Endothelial cell of umbilical vein (primary cell): ENCODE measurements at regions not wholly inside any gene's neighbourhood (a gene's known extent, or its start where the extent isn't known, plus 50 kb on each side); places are given as distances from the start of the nearest gene placed in this dataset.

Experiments
- BruUV-seq: library from RNA; stranded (reverse); fragments of 400-500 nt; replicated peaks from 2 replicates; lab custom pipeline; 2021; lab: Mats Ljungman, UMichigan
- CTCF ChIA-PET: fragments of 300-600, 350-600 bp; sonication (Branson Sonifier 250); formaldehyde crosslinking; loops from one replicate; lab custom pipeline; 2021; ENCODE audit warnings: antibody characterized with exemption, inconsistent platforms; lab: Charles Lee
- POLR2A ChIA-PET: fragments of 300-600, 350-600 bp; sonication (Branson Sonifier 250); formaldehyde crosslinking; loops from one replicate; lab custom pipeline; 2021; ENCODE audit warnings: antibody characterized with exemption, inconsistent platforms; lab: Charles Lee
- DNase-seq: peaks from one replicate; pipeline ENCODE4 v3.0.0-alpha.2; 2011; ENCODE audit warnings: low read depth, low spot score
- FAIRE-seq: peaks from 2 replicates; lab custom pipeline; 2011; peaks lifted over from hg19 to GRCh38; lab: Jason Lieb, UNC
- H2AFZ ChIP-seq: 2 replicates; pipeline ENCODE4 v1.6.0; 2012; ENCODE audit warnings: low read depth, low read length, control low read depth, inconsistent platforms
- H3K27ac ChIP-seq: 2 replicates; pipeline ENCODE4 v1.5.1; 2011; ENCODE audit warnings: low read depth, mild to moderate bottlenecking, control low read depth, low read length, moderate library complexity; ENCODE audit not compliant: insufficient read depth
- H3K27me3 ChIP-seq, 2 experiments: 2 replicates each; pipeline versions ENCODE4 v1.6.0 to v1.6.1; 2011; ENCODE audit warnings: low read length in 2 of 2, mixed read lengths in 1 of 2; ENCODE audit not compliant: control insufficient read depth in 2 of 2, insufficient read depth in 2 of 2
- H3K36me3 ChIP-seq, 2 experiments: 2 replicates in 1 of 2; 3 replicates in 1 of 2; pipeline ENCODE4 v1.5.1; 2011; ENCODE audit warnings: low read length in 2 of 2, mild to moderate bottlenecking in 1 of 2, moderate library complexity in 1 of 2; ENCODE audit not compliant: control insufficient read depth in 2 of 2, insufficient read depth in 2 of 2; ENCODE audit errors: extremely low read depth in 1 of 2
- H3K4me1 ChIP-seq: 3 replicates; pipeline ENCODE4 v1.5.1; 2011; ENCODE audit warnings: mild to moderate bottlenecking, low read length; ENCODE audit not compliant: control insufficient read depth, insufficient read depth; ENCODE audit errors: extremely low read depth
- H3K4me2 ChIP-seq: 2 replicates; pipeline ENCODE4 v1.6.1; 2011; ENCODE audit warnings: low read length, control low read depth, mixed read lengths; ENCODE audit not compliant: insufficient read depth
- H3K4me3 ChIP-seq, 3 experiments: fragments of 200-600 bp in 1 of 3; sonication (generic), shearing (Covaris generic) in 1 of 3; replicated peaks in 1 of 3; 2 replicates each; pipeline ENCODE4 v1.5.1; 2011 to 2016; ENCODE audit warnings: control low read depth in 3 of 3, low read length in 3 of 3, mild to moderate bottlenecking in 2 of 3, inconsistent platforms in 1 of 3, low read depth in 1 of 3, moderate library complexity in 1 of 3; ENCODE audit not compliant: insufficient read depth in 1 of 3
- H3K79me2 ChIP-seq: 2 replicates; pipeline ENCODE4 v1.6.0; 2012; ENCODE audit warnings: low read length, inconsistent platforms; ENCODE audit not compliant: control insufficient read depth, insufficient read depth
- H3K9ac ChIP-seq: replicated peaks from 2 replicates; pipeline ENCODE3; 2011; ENCODE audit warnings: low read length, control low read depth; ENCODE audit not compliant: insufficient read depth; ENCODE audit errors: extremely low read depth
- H3K9me1 ChIP-seq: replicated peaks from 3 replicates; pipeline ENCODE4 v1.6.0; 2011; ENCODE audit warnings: mild to moderate bottlenecking, low read length; ENCODE audit not compliant: control insufficient read depth, insufficient read depth; ENCODE audit errors: extremely low read depth
- H3K9me3 ChIP-seq: replicated peaks from 2 replicates; pipeline ENCODE4 v1.5.1; 2012; ENCODE audit warnings: low read length, inconsistent platforms; ENCODE audit not compliant: control insufficient read depth, insufficient read depth
- H4K20me1 ChIP-seq: replicated peaks from 2 replicates; pipeline ENCODE3; 2011; ENCODE audit warnings: mild to moderate bottlenecking, low read length; ENCODE audit not compliant: control insufficient read depth, insufficient read depth; ENCODE audit errors: extremely low read depth
- CTCF ChIP-seq, 2 donors: IDR thresholded peaks; 1 replicate in 1 of 2; 2 replicates in 1 of 2; pipeline ENCODE4 v1.5.1; 2011; ENCODE audit warnings: low read length in 2 of 2, mild to moderate bottlenecking in 2 of 2, moderate library complexity in 2 of 2, control low read depth in 1 of 2, inconsistent platforms in 1 of 2, low read depth in 1 of 2; ENCODE audit not compliant: insufficient read depth in 1 of 2; ENCODE audit errors: extremely low read depth in 1 of 2
- EZH2 ChIP-seq: IDR thresholded peaks from 2 replicates; pipeline ENCODE4 v1.6.1; 2012; ENCODE audit warnings: borderline replicate concordance, low read depth, mild to moderate bottlenecking, moderate library complexity, low read length, inconsistent platforms; ENCODE audit not compliant: severe bottlenecking
- FOS ChIP-seq: IDR thresholded peaks from 2 replicates; pipeline ENCODE4 v1.6.1; 2011; ENCODE audit warnings: mild to moderate bottlenecking, low read length, moderate library complexity, borderline replicate concordance; ENCODE audit not compliant: insufficient read depth
- GATA2 ChIP-seq: IDR thresholded peaks from 2 replicates; pipeline ENCODE4 v1.7.0; 2011; ENCODE audit warnings: low read depth, mild to moderate bottlenecking, moderate library complexity, mixed read lengths, low read length; ENCODE audit not compliant: insufficient read length, insufficient read depth
- JUN ChIP-seq: IDR thresholded peaks from 2 replicates; pipeline ENCODE4 v1.6.1; 2011; ENCODE audit warnings: borderline replicate concordance, low read depth; ENCODE audit not compliant: insufficient read length, insufficient read depth
- MAX ChIP-seq: IDR thresholded peaks from 2 replicates; pipeline ENCODE4 v1.6.1; 2011; ENCODE audit not compliant: insufficient read depth, insufficient read length
- MYC ChIP-seq: IDR thresholded peaks from one replicate; pipeline ENCODE4 v1.6.1; 2011; ENCODE audit warnings: mild to moderate bottlenecking, low read depth, low read length
- POLR2A ChIP-seq: IDR thresholded peaks from 2 replicates; pipeline ENCODE4 v1.6.1; 2012; ENCODE audit warnings: low read depth, mild to moderate bottlenecking, control low read depth, low read length
- POLR2AphosphoS5 ChIP-seq: IDR thresholded peaks from 2 replicates; pipeline ENCODE4 v1.6.1; 2012; ENCODE audit warnings: low read depth, mild to moderate bottlenecking, control low read depth, low read length, moderate library complexity; ENCODE audit not compliant: insufficient read depth
- dilution Hi-C: fragments of 300-500 bp; cut with MboI; formaldehyde crosslinking; loops from one replicate; pipeline ENCODE4 v1.15.0; 2019; ENCODE audit warnings: low sequenced_read_pairs; ENCODE audit not compliant: extremely low pct_ligation_motif_present
- intact Hi-C: fragments of 100-400 bp; cut with micrococcal nuclease; formaldehyde crosslinking; loops from one replicate; pipeline ENCODE4 v1.10.0; 2022

GRCh38 chr3:148532326-148532725 is 165.4 kb upstream of the AGTR1 start:
- H2AFZ ChIP-seq: no peak overlapping the region
- no peaks in the 10 kb centered on the region for H3K36me3 ChIP-seq
- intact Hi-C loops: no loop called here
- no peak overlapping the region for H3K4me2 ChIP-seq
- H3K4me1 ChIP-seq: peaks cover 2% of the 10 kb centered on the region
- POLR2A ChIA-PET: no interaction called here
- no peak for FAIRE-seq
- CTCF ChIA-PET: no interaction called here
- BruUV-seq: no TSS peak
- TF ChIP-seq JUN: no peak
- TF ChIP-seq GATA2: no peak
- no peak for TF ChIP-seq POLR2A
- TF ChIP-seq CTCF (IDR thresholded peaks at IDR 0.05; ENCODE audit: extremely low read depth in 1 of 2, insufficient read depth in 1 of 2, low read depth in 1 of 2, low read length in 2 of 2): no peak
- no peak for TF ChIP-seq FOS
- no peak for TF ChIP-seq MYC
- TF ChIP-seq MAX: no peak
- TF ChIP-seq EZH2: no peak
- TF ChIP-seq POLR2AphosphoS5: no peak
- H3K27ac ChIP-seq: no peak overlapping the region
- no peaks in the 10 kb centered on the region for H3K79me2 ChIP-seq
- no peaks in the 10 kb centered on the region for H3K9me1 ChIP-seq
- dilution Hi-C loops: no loop called here
- H3K4me3 ChIP-seq: no peak overlapping the region
- no peak overlapping the region for H3K9ac ChIP-seq
- no peaks in the 10 kb centered on the region for H3K27me3 ChIP-seq
- DNase-seq: no peak
- no peaks in the 10 kb centered on the region for H3K9me3 ChIP-seq
- H4K20me1 ChIP-seq: no peaks in the 10 kb centered on the region
